Loucy (cell line): ENCODE measurements at regions not wholly inside any gene's neighbourhood (a gene's known extent, or its start where the extent isn't known, plus 50 kb on each side); places are given as distances from the start of the nearest gene placed in this dataset.
A peak's percentile ranks its signal among the peaks of the same experiment; 100 is the strongest.

Experiments
- H2AFZ ChIP-seq: fragments of 200-600 bp; sonication (generic); 2 replicates; pipeline ENCODE4 v1.6.0; 2016; ENCODE audit warnings: antibody characterized with exemption, mild to moderate bottlenecking, low read length, moderate library complexity
- H3F3A ChIP-seq: fragments of 200-600 bp; 2 replicates; pipeline ENCODE4 v1.6.0; 2016; ENCODE audit warnings: antibody characterized with exemption, low read depth, mild to moderate bottlenecking
- H3K27me3 ChIP-seq: fragments of 200-600 bp; sonication (generic); 2 replicates; pipeline ENCODE4 v1.6.1; 2014; ENCODE audit warnings: low read length, mild to moderate bottlenecking; ENCODE audit not compliant: insufficient read depth, poor library complexity, severe bottlenecking
- H3K36me3 ChIP-seq: fragments of 200-600 bp; sonication (generic); 2 replicates; pipeline ENCODE4 v1.6.1; 2016; ENCODE audit warnings: low read length; ENCODE audit not compliant: insufficient read depth
- H3K4me1 ChIP-seq: fragments of 200-600 bp; sonication (generic); 2 replicates; pipeline ENCODE4 v1.5.1; 2014; ENCODE audit warnings: low read length, mild to moderate bottlenecking; ENCODE audit not compliant: insufficient read depth, poor library complexity, severe bottlenecking
- H3K4me2 ChIP-seq: fragments of 200-600 bp; sonication (generic); 2 replicates; pipeline ENCODE4 v1.6.0; 2014; ENCODE audit warnings: antibody characterized with exemption, low read length, low read depth, mild to moderate bottlenecking; ENCODE audit not compliant: poor library complexity, severe bottlenecking
- H3K4me3 ChIP-seq: fragments of 200-600 bp; sonication (generic); 2 replicates; pipeline ENCODE4 v1.5.1; 2014; ENCODE audit warnings: low read length, mild to moderate bottlenecking, mixed read lengths; ENCODE audit not compliant: poor library complexity, severe bottlenecking
- H3K79me2 ChIP-seq: fragments of 200-600 bp; sonication (generic); 2 replicates; pipeline ENCODE4 v1.6.1; 2014; ENCODE audit warnings: low read length; ENCODE audit not compliant: insufficient read depth
- H3K9ac ChIP-seq: fragments of 200-600 bp; sonication (generic); 2 replicates; pipeline ENCODE4 v1.6.0; 2014; ENCODE audit warnings: mild to moderate bottlenecking, low read depth, low read length, moderate library complexity; ENCODE audit not compliant: poor library complexity, severe bottlenecking
- H3K9me2 ChIP-seq: fragments of 200-600 bp; sonication (generic); replicated peaks from 2 replicates; pipeline ENCODE4 v1.6.1; 2016; ENCODE audit warnings: low read depth, low read length, mixed read lengths
- H3K9me3 ChIP-seq: fragments of 200-600 bp; sonication (generic); 2 replicates; pipeline ENCODE4 v1.6.1; 2014; ENCODE audit warnings: mild to moderate bottlenecking, antibody characterized with exemption, low read length, low read depth; ENCODE audit not compliant: insufficient read depth
- H4K20me1 ChIP-seq: fragments of 200-600 bp; sonication (generic); 2 replicates; pipeline ENCODE4 v1.6.0; 2014; ENCODE audit warnings: antibody characterized with exemption, low read length, mild to moderate bottlenecking; ENCODE audit not compliant: insufficient read depth, poor library complexity, severe bottlenecking
- EZH2phosphoT487 ChIP-seq: fragments of 200-600 bp; IDR thresholded peaks from 2 replicates; pipeline ENCODE4 v1.6.1; 2018; ENCODE audit warnings: antibody characterized with exemption, mild to moderate bottlenecking, moderate library complexity, borderline replicate concordance
- TF ChIP-seq, protein P1 (sequence below): fragments of 200-600 bp; sonication (generic); conservative IDR thresholded peaks from 2 replicates; pipeline ENCODE4 v1.5.1; 2014; ENCODE audit warnings: mild to moderate bottlenecking, antibody characterized with exemption, low read length

DNA sequence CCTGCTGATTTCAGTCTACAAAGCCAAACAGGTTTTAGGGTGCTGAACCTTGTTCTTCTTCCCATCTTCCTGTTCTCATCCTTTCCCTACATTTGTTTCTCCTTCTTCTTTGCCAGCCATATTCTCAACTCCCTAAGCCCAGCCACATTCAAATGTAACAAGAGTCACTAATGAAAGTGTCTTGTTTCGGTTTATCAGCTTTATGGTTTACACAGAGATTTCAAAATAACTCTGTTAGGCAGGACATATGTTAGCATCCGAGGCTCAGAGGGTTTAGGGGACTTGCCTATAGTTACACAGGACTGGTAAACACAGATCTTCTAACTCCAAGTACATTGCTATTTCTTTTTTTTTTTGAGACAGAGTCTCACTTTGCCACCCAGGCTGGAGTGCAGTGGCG lies 61.3 kb downstream of the NDUFS5 start:
- no peaks in the 10 kb centered on the region for H3K36me3 ChIP-seq
- H3K9me3 ChIP-seq, result no peaks in the 10 kb centered on the region
- peaks cover 19% of the 10 kb centered on the region for H3K4me1 ChIP-seq
- H3K27me3 ChIP-seq, result no peaks in the 10 kb centered on the region
- H3K9ac ChIP-seq, result no peak overlapping the region
- TF ChIP-seq EZH2phosphoT487, result no peak
- TF ChIP-seq, protein P1, sequence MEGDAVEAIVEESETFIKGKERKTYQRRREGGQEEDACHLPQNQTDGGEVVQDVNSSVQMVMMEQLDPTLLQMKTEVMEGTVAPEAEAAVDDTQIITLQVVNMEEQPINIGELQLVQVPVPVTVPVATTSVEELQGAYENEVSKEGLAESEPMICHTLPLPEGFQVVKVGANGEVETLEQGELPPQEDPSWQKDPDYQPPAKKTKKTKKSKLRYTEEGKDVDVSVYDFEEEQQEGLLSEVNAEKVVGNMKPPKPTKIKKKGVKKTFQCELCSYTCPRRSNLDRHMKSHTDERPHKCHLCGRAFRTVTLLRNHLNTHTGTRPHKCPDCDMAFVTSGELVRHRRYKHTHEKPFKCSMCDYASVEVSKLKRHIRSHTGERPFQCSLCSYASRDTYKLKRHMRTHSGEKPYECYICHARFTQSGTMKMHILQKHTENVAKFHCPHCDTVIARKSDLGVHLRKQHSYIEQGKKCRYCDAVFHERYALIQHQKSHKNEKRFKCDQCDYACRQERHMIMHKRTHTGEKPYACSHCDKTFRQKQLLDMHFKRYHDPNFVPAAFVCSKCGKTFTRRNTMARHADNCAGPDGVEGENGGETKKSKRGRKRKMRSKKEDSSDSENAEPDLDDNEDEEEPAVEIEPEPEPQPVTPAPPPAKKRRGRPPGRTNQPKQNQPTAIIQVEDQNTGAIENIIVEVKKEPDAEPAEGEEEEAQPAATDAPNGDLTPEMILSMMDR, result no peak
- no peaks in the 10 kb centered on the region for H3K79me2 ChIP-seq
- H4K20me1 ChIP-seq, result no peaks in the 10 kb centered on the region
- H3K4me3 ChIP-seq, result no peak overlapping the region
- H2AFZ ChIP-seq, result peak overlapping the region; percentile 32
- no peaks in the 10 kb centered on the region for H3K9me2 ChIP-seq
- peak overlapping the region; percentile 55 for H3K4me2 ChIP-seq
- H3F3A ChIP-seq, result no peaks in the 10 kb centered on the region

DNA sequence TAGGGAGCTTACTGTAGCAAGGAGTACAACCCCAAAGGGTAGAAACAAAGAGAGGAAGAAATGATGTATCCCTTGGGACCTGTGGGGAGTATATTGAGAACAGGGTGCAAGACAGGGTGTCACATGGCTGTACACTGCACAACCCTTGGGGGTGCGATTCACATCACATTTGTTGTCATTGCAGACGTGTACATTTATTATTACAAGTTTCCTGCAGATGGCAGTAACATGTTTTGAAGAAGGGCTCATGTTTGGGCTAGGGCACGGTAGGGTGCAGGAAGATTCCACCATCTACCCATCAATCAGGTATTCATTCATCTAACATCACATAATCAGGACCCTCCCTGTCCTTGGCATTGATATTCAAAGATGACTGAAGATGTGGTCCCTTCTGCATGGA lies 62.5 kb downstream of the NDUFS5 start:
- Histone ChIP-seq H4K20me1 (no peaks in the 10 kb centered on the region), H3K4me1 (peaks cover 19% of the 10 kb centered on the region), H3K27me3 (no peaks in the 10 kb centered on the region), H3K4me2 (no peak overlapping the region), H3K9me2 (no peaks in the 10 kb centered on the region), H3K79me2 (no peaks in the 10 kb centered on the region), H3K36me3 (no peaks in the 10 kb centered on the region), H3K9me3 (no peaks in the 10 kb centered on the region), H3K9ac (no peak overlapping the region), H3F3A (no peaks in the 10 kb centered on the region), H2AFZ (peak overlapping the region; percentile 25; the same call in 1 of the 2 replicates), H3K4me3 (no peak overlapping the region)
- TF ChIP-seq EZH2phosphoT487, result no peak
- TF ChIP-seq, protein P1, result peak; percentile 45

DNA sequence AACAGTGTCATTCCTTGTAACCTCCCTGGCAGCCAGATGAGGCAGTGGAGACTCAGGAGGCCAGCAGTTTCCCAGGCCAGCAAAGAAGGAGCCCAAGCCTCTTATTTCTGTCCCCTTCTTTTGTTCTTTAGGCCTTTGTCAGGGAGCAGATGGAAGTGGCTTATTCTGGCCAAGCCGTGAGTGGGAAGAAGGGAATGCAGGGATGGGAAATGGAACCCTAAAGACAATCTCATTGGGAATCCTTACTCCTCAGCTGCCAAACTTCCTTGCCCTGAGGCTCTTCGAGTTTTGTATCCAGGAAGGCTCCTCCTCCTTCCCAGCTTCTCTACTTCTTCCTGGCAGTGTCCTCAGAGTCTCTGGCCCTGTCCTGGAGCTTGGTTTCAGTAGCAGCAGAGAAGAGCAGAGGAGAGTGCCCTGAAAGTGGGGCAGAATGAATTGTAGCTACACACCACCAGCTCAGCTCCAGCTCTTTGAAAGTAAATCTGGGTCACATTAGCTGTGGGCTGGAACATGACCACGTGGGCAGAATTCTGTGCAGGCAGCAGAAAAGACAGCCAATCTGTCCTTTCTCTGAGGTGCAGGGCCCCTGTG lies 63.9 kb downstream of the NDUFS5 start:
- Histone ChIP-seq H3K4me1 (peaks cover 19% of the 10 kb centered on the region), H3K79me2 (no peaks in the 10 kb centered on the region), H3K36me3 (no peaks in the 10 kb centered on the region), H3F3A (no peaks in the 10 kb centered on the region), H3K4me3 (no peak overlapping the region), H3K9me2 (no peaks in the 10 kb centered on the region), H3K9me3 (no peaks in the 10 kb centered on the region), H3K4me2 (no peak overlapping the region), H4K20me1 (no peaks in the 10 kb centered on the region), H2AFZ (peak overlapping the region; percentile 46; the same call in 1 of the 2 replicates), H3K27me3 (no peaks in the 10 kb centered on the region), H3K9ac (no peak overlapping the region)
- TF ChIP-seq, protein P1, result no peak
- TF ChIP-seq EZH2phosphoT487, result no peak
